GM18508 (cell line): ENCODE measurements at regions not wholly inside any gene's neighbourhood (a gene's known extent, or its start where the extent isn't known, plus 50 kb on each side); places are given as distances from the start of the nearest gene placed in this dataset.
"Not testable (repeated sequence)": the region's sequence is repeated elsewhere in the genome, so short reads cannot be mapped to it uniquely, and the experiment has no call there.

ENCODE experiments used
- ATAC-seq: cut with Tn5 transposase; IDR thresholded peaks from one replicate; pipeline ENCODE4 v1.9.1; 2021; ENCODE audit warnings: moderate number of reproducible peaks; ENCODE audit not compliant: insufficient read depth, unreplicated experiment

DNA sequence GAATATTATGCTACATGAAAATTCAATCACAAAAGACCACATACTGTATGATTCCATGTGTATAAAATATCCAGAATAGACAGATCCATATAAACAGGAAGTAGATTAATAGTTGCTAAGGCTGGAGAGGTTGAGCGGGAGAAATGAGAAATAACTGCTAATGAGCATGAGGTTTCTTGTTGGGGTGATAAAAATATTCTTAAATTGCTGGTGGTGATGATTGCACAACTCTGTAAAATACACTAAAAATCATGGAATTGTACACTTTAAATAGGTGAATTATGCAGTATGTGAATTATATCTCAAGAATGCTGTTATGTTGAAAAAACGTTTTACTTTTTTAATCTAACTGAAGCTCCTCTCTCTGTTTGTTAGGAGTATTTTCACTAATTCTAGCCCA, 101.8 kb upstream of the CREB1 start:
- ATAC-seq, result no peak

DNA sequence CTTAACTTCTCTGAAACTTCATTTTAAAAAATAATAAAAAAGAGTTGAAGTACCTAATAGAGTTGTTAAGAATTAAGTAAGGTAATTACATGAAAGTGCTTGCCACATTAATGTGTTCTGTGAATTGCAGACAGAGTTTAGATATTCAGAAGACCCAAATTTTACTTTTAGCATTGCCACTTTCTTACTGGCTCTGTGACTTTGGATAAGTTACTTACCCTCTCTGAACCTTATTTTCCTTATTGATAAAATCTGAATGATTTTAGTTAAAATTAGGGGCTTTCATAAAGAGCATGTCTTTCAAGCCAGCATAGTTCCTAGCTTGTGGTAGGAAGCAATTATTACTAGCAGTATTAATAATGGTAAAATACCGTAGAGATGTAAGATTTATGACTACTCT, 101.2 kb upstream of the CREB1 start:
- ATAC-seq, result no peak

DNA sequence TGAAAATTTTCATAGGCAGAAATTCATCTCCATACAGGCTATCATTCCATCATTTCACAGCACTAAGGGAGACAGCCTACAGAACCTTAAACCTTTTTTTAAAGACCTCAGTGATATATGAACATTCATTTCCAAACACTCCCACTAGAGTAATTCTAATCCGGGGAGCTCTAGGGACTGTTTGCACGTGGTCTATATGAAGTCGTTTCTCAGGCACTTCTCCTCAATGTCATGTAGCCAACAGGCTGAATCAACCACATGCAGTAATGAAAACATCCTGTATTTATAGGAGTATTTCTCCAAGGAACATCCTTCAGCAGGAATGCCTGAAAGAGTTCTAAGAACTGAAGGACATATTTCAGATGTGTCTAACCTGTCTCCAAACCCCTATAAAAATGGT, 97.3 kb upstream of the CREB1 start:
- no peak for ATAC-seq

DNA sequence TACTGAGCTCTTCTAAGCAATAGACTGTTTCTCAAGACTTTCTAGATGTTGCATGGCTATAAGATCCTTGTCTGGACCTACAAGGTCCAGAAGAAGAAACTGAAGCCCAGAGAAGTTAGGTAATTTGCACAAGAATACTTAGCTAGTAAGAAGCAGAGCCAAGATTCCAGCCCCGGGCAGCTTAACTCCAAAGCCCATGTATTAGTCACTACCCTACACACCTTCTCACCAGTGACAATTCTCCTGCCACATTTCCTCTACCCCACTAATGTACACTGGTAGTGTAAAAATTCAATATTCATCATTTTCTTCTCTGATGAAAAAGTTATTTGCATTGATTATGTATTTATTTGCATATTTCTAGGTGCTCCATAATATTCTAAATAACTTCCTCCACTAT, 95.5 kb upstream of the CREB1 start:
- ATAC-seq, result no peak

DNA sequence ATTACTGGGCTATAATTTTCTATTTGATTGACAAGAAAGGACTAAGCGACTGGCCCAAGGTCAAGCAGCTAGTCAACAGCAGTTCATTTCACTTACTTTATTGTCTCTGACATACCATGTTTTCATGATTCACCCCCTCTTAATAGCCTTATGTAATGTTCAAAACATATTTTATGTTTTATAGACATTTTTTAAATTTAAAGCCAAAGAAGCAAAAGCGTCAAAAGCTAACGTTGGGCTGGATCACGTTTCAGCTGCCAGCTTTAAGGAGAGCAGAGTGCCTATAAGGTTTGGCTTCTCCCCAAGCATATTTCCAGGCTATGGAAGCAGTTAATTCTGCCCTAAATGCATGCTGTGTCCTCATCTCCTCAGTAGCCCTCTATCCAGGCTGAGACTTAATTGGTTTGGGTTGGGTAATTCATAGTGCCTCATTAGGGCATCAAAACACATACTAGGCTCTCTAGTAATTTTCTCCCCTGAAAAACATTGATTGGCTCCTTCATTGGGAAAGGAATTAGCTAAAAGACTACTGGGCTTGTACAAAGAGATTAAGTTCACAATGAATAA, 94.8 kb upstream of the CREB1 start:
- ATAC-seq, result no peak

DNA sequence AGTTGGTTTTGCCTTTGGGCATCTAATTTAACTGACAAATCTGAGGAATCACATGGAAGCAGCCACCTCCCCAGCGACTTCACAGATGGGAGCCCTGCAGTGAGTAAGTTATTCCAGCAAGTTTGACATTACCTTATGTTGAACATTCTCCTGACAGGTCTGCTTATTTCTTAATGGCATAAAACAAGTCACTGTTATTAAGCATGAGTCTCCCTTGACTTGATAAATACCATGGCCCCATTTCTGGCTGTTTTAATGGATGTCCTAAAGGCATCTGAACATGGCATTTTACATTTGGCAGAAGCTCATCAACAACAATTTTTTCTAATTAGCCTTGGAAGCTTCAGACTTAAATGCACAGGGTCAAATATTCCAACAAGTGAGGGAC, 92.6 kb upstream of the CREB1 start:
- ATAC-seq, result no peak

DNA sequence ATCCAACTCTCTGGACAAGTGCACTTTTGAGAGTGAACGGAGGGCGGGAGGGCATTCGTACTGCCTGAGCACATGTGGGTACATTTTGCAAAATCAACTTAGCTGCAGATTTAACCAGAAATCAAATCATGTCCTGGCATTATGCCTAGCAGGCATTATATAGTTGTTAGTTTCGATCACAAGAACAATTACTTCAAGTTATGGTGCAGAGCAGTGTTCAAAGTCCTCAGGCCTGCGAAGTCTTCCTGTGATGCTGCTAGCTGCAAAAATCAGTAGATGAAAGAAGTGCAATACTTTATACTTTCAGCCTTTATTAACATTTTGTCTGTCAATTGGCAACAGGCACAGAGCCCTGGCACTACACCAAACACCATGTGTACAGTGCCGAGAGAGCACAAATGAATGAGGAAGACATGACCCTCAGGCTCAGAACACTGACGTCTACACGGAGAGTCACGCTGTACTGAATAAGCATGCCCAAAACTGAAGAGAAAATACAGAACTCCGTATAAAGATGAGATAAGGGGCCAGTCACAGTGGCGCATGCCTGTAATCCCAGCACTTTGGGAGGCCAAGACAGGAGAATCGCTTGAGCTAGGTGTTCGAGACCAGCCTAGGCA, 92.1 kb upstream of the CREB1 start:
- no peak for ATAC-seq

DNA sequence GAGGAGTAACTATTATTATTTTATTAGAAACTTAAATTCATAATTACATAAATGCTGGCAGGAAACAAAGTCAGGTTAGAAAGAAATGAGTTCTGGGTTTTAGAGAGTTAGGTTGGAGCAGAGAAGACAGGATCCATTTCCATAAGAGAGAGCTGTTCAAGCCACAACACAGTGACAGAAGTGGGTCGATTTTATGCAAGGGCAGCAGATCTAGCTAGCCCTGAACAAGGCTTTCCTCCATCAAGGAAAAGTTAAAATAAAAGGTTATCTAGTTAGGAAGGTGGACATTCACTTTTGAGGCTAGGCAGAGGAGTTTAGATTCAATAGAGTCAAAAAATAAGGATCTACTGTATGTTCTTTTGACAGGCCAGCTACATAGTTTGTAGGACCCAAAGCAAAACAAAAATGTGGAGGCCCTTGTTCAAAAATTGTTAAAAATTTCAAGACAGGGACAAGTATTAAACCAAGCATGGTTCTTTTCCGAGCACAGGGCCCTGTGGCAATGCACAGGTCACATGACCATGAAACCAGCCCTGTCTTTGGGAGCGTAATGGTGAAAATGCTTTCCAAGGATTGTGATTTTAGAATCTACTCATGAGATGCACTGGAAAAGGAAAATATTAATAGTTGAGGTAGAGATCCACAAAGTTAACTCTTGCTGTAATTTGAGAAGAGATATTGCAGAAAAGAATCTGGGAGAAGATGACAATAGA, 91.2 kb upstream of the CREB1 start:
- ATAC-seq, result no peak

DNA sequence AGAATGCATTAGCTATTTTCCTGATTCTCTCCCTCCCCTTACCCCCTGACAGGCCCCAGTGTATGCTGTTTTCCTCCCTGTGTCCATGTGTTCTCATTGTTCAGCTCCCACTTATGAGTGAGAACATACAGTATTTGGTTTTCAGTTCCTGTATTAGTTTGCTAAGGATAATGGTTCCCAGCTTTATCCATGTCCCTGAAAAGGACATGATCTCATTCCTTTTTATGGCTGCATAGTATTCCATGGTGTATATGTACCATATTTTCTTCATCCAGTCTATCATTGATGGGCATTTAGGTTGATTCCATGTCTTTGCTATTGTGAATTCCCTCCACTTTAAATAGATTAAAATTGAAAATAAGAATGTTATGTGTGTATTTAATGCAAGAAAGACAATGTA, 89.9 kb upstream of the CREB1 start:
- ATAC-seq, result not testable (repeated sequence)

DNA sequence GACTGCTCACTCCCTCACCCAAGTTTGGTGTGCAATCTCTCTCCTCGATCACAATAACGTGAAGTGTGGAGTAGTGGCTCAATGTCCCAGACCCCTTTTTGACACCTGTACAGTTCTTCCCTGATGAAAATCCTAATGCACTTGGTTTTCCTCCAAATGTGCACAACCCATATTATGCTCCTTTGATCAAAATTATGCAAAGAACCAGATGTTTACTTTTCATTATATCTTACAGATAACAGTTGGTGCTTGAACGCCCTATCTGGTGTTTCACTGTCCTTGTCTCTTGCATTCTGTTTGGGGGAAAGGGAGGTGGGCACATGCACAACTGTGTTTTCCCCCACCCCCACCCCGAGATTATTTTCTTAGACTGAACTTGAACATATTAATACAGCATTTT, 85.0 kb upstream of the CREB1 start:
- ATAC-seq, result no peak

DNA sequence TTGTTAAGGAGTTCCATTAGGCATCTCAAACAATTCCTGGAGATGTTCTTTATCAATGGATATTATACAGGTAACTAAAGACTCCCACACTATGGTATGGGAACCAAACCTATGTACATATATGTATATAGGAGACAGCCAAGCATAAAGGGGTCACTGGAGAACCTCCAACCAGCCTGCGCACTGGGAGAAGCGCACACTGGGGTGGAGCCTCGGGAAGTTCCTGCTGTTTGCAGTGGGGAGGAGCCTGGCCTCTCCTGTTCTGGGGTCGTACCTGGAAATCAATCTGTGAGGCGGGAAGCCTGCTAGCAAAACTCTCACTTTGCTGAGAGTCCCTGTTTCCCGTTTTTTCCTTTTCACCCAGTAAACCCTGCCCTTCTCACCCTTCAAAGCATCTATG, 83.1 kb upstream of the CREB1 start:
- no peak for ATAC-seq

DNA sequence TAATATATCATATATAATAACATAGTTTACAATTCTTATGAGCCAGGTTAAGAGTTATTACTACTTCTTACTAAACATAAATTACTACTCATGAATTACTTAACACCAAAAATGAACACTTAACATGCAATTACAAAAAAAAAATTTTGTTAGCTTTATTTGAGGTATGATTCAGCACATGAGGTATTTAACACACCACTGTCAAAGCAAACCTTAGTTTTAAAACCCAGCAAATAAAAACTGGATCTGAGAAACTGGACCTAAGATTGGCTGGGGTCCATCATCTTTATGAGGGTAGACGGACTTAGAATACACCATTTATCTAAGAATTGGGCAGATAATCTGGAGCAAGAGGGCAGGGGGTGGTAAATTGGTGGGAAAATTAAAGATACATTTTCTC, 81.8 kb upstream of the CREB1 start:
- no peak for ATAC-seq

DNA sequence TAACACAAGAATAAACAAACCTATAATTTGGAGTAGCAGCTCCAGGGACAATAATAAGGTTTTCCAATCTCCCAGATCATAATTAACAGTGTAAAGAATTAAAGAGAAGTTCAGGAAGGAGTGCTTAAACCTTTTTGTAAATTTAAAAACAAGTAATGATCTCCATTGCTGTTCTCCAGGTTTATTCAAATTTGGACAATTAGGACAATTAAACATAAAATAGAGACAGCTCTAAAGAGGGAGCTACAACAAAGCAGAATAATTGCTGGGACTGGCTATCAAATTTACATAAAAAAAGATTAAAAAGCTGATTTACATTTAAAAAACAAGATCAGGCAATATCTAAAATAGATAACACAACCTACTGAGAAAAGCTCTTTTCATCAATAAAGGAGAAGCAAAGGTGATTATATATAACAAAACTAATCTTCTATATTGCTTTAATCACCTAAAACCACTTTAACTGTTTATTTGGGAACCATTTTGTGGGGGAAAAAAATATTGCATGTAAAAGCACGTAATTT, 80.1 kb upstream of the CREB1 start:
- ATAC-seq, result no peak

DNA sequence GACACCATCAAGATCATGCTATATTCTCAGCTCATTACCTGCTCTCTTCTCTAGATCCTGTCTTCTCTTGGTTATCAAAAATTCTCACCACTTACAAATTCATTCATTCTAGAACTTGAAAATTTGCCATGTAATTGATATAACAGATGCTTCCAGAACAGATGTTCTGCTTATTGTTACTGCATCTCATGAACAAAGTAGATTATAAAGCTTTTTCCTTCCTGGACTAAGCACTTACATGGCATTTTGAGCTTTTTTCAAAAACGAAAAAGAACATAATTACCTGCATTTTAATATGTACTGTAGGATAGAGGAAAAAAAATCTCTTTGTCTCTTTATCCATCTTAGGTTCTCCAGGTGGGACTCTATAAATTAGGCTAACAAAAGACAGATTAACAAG, 79.6 kb upstream of the CREB1 start:
- no peak for ATAC-seq

DNA sequence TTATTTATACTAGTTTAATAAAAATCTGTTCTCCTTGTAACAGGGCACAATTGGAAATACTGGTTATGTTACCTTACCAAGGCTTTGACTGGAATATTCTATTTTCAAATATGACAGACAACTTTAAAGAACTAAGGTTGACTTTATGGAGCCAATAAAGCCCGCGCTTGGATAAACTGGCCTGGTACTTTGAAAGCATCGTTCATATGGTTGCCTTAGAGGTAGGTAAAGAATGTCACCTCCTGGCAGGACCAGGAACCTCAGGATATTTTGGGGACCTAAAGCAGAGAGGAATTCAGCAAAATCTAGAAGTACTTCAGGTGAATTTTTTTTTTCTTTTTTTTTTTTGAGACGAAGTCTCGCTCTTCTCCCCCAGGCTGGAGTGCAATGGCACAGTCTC, 71.2 kb upstream of the CREB1 start:
- ATAC-seq, result no peak

DNA sequence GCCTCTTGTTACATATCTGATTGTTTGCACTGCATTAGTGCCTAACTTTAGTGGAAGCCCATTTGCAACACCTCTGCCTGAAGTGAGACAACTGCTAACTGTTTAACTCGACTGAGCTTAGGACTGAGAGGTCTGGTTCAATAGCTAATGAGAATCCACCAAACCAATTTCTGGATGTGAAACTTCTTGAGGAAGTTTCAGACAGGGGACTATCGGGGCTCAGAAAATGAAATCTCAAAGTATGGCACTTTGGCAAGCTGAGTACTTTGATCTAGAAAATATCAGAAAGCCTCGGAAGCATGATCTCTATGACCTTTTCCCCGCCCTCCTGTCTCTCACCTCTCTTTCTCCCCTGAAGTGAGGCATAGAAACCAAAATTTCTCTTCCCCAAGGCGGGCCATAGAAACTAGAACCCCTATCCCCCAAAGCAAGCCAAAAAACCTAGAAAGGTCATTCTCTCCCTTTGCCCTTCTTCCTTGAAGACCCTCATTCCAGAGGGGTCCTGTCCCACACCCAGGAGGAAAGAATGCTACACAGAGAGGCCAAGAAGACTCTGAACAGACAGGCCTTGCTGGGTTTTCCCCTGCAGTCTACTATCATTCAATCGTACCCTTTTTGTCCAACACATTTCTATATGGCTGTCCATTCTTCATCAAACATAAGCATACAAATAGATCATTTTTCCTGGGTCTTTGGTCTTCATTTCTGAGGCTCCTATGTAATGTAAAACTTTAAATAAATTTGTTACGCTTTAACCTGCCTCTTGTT, 69.6 kb upstream of the CREB1 start:
- no peak for ATAC-seq

DNA sequence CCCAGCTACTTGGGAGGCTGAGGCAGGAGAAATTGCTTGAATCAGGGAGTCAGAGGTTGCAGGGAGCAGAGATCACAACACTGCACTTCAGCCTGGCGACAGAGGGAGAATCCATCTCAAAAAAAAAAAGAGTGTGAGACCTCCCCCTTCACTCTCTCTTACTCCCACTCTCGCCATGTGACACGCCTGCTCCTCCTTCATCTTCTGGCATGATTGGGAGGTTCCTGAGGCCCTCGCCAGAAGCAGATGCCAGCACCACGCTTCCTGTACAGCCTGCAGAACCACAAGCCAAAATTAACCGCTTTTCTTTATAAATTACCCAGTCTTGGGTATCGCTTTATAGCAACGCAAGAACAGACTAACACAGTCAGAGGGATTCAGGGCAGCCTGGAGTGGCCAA, 66.3 kb upstream of the CREB1 start:
- ATAC-seq, result no peak

DNA sequence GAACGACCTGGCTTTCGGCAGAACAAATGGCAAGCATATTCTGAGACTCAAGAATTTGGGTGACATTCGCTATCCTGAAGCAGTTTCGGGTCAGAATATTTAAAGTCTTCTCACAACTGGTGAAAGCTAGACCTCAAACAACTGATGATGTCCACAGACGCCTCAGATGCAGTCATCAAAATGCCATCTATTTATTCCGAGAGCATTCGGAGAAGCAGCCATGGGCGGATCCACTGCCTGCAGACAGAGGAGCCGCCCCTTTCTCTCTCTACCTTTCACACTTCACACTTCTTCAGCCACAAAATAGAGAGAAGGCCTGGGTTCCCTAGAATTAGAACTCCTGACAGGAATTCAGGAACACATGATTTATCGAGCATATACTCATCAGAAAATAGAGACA, 65.8 kb upstream of the CREB1 start:
- ATAC-seq, result no peak

DNA sequence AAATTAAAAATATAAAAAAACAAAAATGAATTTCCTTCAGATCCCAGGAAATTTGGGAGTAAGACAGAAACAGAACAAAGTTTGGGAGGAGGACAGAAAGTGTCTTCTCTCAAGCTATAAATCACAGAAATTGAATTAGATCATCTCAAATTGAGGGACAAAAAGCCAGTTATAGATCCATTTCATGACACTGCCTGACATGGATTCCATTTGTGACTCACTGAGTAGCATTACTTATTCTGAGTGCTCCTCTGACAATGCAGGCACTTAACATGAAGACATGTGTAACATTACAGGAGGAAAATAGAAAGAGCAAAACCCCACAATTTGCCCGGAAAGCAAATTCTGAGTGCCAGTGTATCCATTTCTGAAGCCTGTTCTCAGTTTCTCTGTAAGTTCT, 63.9 kb upstream of the CREB1 start:
- ATAC-seq, result no peak

DNA sequence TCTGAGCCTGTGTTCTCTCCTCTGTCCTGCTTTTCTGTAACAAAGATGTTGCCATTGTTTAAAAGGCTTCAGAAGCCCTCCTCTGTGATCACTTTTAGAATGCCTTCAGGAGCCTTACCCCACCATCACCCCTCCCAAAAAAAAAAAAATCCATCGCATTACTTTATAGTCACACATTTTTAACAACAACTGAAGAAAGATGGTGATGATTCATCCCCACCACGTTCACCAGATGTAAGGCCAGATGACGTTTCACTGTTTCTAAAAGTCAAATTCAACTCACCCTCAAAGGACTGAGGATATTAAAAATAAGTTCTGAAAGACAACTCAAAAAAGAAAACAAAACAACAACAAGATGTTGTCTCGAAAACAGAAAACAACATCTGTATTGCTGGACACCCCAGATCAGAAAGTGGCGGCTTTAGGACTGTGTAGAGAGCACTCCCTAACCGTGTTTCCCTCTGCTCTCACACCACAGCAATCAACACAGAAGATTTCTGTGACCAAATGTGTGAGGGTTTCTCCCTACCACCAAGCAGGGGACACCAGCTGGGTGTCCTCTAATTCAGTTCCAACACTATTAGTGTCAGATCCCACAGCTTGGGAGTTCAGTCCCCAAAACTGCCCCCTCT, 61.9 kb upstream of the CREB1 start:
- ATAC-seq, result no peak

DNA sequence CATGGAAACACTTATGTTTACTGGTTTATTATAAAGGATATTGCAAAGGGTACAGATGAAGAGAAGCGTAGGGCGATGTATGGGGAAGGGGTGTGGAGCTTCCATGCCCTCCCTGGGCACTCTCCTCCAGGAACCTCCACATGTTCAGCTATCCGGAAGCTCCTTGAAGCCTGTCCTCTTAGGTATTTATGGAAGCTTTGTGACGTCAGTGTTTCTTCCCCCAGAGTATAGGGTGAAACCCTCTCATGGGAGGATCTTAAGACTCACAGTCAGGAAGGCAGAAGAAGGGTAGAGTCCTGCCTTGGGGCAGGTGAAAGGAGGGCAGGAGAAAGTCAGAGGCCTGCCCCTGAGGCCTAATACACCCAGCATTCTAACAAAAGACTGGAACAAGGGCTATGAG, 61.3 kb upstream of the CREB1 start:
- ATAC-seq, result no peak
